ENCODE measurements at regions not wholly inside any gene's neighbourhood (a gene's known extent, or its start where the extent isn't known, plus 50 kb on each side); places are given as distances from the start of the nearest gene placed in this dataset.

- no peak for TF ChIP-seq POLR2A (IDR thresholded peaks at IDR 0.05)
- TF ChIP-seq, protein P1, sequence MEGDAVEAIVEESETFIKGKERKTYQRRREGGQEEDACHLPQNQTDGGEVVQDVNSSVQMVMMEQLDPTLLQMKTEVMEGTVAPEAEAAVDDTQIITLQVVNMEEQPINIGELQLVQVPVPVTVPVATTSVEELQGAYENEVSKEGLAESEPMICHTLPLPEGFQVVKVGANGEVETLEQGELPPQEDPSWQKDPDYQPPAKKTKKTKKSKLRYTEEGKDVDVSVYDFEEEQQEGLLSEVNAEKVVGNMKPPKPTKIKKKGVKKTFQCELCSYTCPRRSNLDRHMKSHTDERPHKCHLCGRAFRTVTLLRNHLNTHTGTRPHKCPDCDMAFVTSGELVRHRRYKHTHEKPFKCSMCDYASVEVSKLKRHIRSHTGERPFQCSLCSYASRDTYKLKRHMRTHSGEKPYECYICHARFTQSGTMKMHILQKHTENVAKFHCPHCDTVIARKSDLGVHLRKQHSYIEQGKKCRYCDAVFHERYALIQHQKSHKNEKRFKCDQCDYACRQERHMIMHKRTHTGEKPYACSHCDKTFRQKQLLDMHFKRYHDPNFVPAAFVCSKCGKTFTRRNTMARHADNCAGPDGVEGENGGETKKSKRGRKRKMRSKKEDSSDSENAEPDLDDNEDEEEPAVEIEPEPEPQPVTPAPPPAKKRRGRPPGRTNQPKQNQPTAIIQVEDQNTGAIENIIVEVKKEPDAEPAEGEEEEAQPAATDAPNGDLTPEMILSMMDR (IDR thresholded peaks at IDR 0.05) = no peak
Observed at GRCh38 chr18:22742409-22742808, 190.7 kb upstream of the RBBP8 start.

All from Peyer's patch (tissue), 4 donors.